OCI-LY7 (cell line): ENCODE measurements at regions not wholly inside any gene's neighbourhood (a gene's known extent, or its start where the extent isn't known, plus 50 kb on each side); places are given as distances from the start of the nearest gene placed in this dataset.

Experiments
- BruUV-seq: library from RNA; stranded (reverse); fragments of 400-500 nt; replicated peaks from 2 replicates; lab custom pipeline; 2021; lab: Mats Ljungman, UMichigan
- CTCF ChIA-PET: fragments of 300-600 bp; sonication (Branson Sonifier 250); formaldehyde crosslinking; loops from one replicate; lab custom pipeline; 2022; ENCODE audit warnings: antibody characterized with exemption; ENCODE audit not compliant: unreplicated experiment; lab: Charles Lee
- POLR2A ChIA-PET: fragments of 300-600 bp; sonication (Branson Sonifier 250); formaldehyde crosslinking; loops from one replicate; lab custom pipeline; 2022; ENCODE audit warnings: antibody characterized with exemption; lab: Charles Lee
- DNase-seq: peaks from one replicate; pipeline ENCODE4 v3.0.0-alpha.2; 2015; ENCODE audit warnings: low spot score
- H2AFZ ChIP-seq: fragments of 200-600 bp; sonication (generic), shearing (Covaris generic); 2 replicates; pipeline ENCODE4 v1.6.1; 2014; ENCODE audit warnings: mild to moderate bottlenecking, antibody characterized with exemption, low read length, moderate library complexity
- H3K27ac ChIP-seq: fragments of 200-600 bp; sonication (generic); 2 replicates; pipeline ENCODE4 v1.5.1; 2014; ENCODE audit warnings: mixed run types, low read depth, mild to moderate bottlenecking, moderate library complexity, low read length, inconsistent platforms; ENCODE audit not compliant: poor library complexity, severe bottlenecking
- H3K36me3 ChIP-seq: fragments of 200-600 bp; sonication (generic); 2 replicates; pipeline ENCODE4 v1.6.1; 2014; ENCODE audit warnings: mild to moderate bottlenecking, antibody characterized with exemption, low read length, moderate library complexity, mixed read lengths; ENCODE audit not compliant: insufficient read depth
- H3K4me1 ChIP-seq: fragments of 200-600 bp; sonication (generic); 2 replicates; pipeline ENCODE4 v1.5.1; 2014; ENCODE audit warnings: mild to moderate bottlenecking, low read length; ENCODE audit not compliant: insufficient read depth, poor library complexity, severe bottlenecking
- H3K4me2 ChIP-seq: fragments of 200-600 bp; sonication (generic); 2 replicates; pipeline ENCODE4 v1.6.1; 2014; ENCODE audit warnings: mild to moderate bottlenecking, low read length
- H3K4me3 ChIP-seq: fragments of 200-600 bp; sonication (generic); 2 replicates; pipeline ENCODE4 v1.5.1; 2014; ENCODE audit warnings: mild to moderate bottlenecking, low read depth, low read length; ENCODE audit not compliant: poor library complexity, severe bottlenecking
- H3K79me2 ChIP-seq: fragments of 200-600 bp; sonication (generic); 2 replicates; pipeline ENCODE4 v1.6.1; 2016; ENCODE audit warnings: low read depth, mild to moderate bottlenecking, low read length, moderate library complexity, mixed read lengths; ENCODE audit not compliant: insufficient read depth
- H3K9me2 ChIP-seq: fragments of 200-600 bp; sonication (generic); 2 replicates; pipeline ENCODE4 v1.6.1; 2016; ENCODE audit warnings: mild to moderate bottlenecking, low read length, mixed read lengths; ENCODE audit not compliant: insufficient read depth
- H3K9me3 ChIP-seq: fragments of 200-600 bp; sonication (generic); 2 replicates; pipeline ENCODE4 v1.6.1; 2014; ENCODE audit warnings: mild to moderate bottlenecking, mixed run types, low read length, mixed read lengths
- H4K20me1 ChIP-seq: fragments of 200-600 bp; sonication (generic); 2 replicates; pipeline ENCODE4 v1.6.1; 2014; ENCODE audit warnings: mild to moderate bottlenecking, antibody characterized with exemption, low read length, moderate library complexity, mixed read lengths; ENCODE audit not compliant: insufficient read depth
- EZH2phosphoT487 ChIP-seq: fragments of 200-600 bp; sonication (generic); IDR thresholded peaks from 2 replicates; pipeline ENCODE4 v1.6.1; 2018; ENCODE audit warnings: low read depth, borderline replicate concordance, mild to moderate bottlenecking, mixed run types, antibody characterized with exemption, low read length, moderate library complexity, mixed read lengths
- intact Hi-C: fragments of 100-400 bp; cut with micrococcal nuclease; formaldehyde crosslinking; loops from one replicate; pipeline ENCODE4 v1.10.0; 2022; ENCODE audit not compliant: unreplicated experiment
- TF ChIP-seq, protein P1 (sequence below): fragments of 200-600 bp; sonication (generic); conservative IDR thresholded peaks from 2 replicates; pipeline ENCODE4 v1.5.1; 2014; ENCODE audit warnings: mild to moderate bottlenecking, antibody characterized with exemption, low read length, moderate library complexity, mixed read lengths

DNA sequence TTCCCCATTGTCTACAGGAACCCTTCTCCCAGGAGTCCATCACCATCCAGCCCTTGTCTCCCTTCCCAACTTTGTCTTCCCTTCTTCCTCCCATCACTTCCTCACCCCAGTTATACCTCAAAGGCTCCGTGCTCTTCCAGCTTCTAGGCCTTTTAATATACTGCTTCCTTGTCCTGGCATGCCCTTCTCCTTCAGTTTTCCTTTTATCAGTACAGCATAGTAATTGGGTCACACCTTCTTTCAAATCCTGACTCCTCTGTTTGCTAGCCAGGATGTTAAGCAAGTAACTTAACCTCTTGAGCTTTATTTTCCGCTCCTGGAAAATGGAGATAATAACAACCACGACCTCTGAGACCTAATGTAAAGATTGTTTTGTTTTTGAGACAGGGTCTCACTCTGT, 54.9 kb upstream of the PNRC1 start:
- BruUV-seq = no TSS peak
- H2AFZ ChIP-seq = no peak overlapping the region
- no peaks in the 10 kb centered on the region for H3K79me2 ChIP-seq
- no peak overlapping the region for H3K4me2 ChIP-seq
- H3K4me3 ChIP-seq = no peak overlapping the region
- no peaks in the 10 kb centered on the region for H3K9me3 ChIP-seq
- intact Hi-C loops = no loop called here
- H3K4me1 ChIP-seq = no peaks in the 10 kb centered on the region
- no peaks in the 10 kb centered on the region for H3K36me3 ChIP-seq
- POLR2A ChIA-PET = interaction anchor here (0.6 to 1.0 kb wide), 2 partner anchors 14 to 54 kb away, joined by 4 to 6 read pairs; no protein-coding TSS in a partner anchor
- no peak overlapping the region for H3K27ac ChIP-seq
- CTCF ChIA-PET = no interaction called here
- H3K9me2 ChIP-seq = no peaks in the 10 kb centered on the region
- DNase-seq = no peak
- TF ChIP-seq, protein P1, sequence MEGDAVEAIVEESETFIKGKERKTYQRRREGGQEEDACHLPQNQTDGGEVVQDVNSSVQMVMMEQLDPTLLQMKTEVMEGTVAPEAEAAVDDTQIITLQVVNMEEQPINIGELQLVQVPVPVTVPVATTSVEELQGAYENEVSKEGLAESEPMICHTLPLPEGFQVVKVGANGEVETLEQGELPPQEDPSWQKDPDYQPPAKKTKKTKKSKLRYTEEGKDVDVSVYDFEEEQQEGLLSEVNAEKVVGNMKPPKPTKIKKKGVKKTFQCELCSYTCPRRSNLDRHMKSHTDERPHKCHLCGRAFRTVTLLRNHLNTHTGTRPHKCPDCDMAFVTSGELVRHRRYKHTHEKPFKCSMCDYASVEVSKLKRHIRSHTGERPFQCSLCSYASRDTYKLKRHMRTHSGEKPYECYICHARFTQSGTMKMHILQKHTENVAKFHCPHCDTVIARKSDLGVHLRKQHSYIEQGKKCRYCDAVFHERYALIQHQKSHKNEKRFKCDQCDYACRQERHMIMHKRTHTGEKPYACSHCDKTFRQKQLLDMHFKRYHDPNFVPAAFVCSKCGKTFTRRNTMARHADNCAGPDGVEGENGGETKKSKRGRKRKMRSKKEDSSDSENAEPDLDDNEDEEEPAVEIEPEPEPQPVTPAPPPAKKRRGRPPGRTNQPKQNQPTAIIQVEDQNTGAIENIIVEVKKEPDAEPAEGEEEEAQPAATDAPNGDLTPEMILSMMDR = no peak
- no peak for TF ChIP-seq EZH2phosphoT487
- no peaks in the 10 kb centered on the region for H4K20me1 ChIP-seq

GRCh38 chr6:89024456-89024855, 56.1 kb upstream of the PNRC1 start:
- POLR2A ChIA-PET = no interaction called here
- H3K4me3 ChIP-seq = no peak overlapping the region
- H3K4me1 ChIP-seq = no peaks in the 10 kb centered on the region
- H3K9me2 ChIP-seq = no peaks in the 10 kb centered on the region
- no peaks in the 10 kb centered on the region for H3K79me2 ChIP-seq
- H3K4me2 ChIP-seq = no peak overlapping the region
- CTCF ChIA-PET = no interaction called here
- no TSS peak for BruUV-seq
- no peak overlapping the region for H3K27ac ChIP-seq
- no peak overlapping the region for H2AFZ ChIP-seq
- H3K36me3 ChIP-seq = no peaks in the 10 kb centered on the region
- H4K20me1 ChIP-seq = no peaks in the 10 kb centered on the region
- no peaks in the 10 kb centered on the region for H3K9me3 ChIP-seq
- intact Hi-C loops = no loop called here
- TF ChIP-seq, protein P1 = no peak
- no peak for TF ChIP-seq EZH2phosphoT487
- no peak for DNase-seq

DNA sequence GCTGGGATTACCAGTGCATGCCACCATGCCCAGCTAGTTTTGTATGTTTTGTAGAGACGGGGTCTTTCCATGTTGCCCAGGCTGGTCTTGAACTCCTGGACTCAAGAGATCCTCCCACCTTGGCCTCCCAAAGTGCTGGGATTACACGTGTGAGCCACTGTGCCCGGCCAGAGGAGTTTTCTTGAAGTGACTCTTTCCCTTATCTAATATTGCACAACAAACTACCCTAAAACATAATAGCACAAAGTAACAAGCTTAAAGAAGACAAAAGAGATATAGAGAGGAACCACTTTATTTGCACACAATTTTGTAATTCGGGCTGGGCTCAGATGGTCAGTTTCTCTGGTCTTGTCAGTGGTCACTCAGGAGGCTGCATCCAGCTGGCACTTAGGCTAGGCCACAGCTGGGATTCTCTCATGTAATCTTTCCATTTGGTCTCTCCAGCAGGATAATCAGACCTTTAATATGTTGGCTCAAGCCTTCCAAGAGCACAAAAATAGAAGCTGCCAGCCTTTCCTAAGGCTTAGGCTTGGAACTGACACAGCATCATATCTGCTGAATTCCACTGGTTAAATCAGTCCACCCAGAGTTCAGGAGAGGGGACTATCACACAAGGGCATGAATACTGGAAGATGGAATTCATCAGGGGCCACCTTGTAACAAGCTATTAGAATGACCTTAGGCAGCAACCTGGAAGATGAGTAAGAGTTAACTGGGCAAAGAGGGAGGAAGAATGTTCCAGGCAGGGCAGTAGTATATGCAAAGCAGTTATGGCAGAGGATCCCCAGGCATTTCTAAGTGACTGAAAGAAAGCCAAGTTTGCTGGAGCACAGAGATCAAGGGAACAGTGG, 56.7 kb upstream of the PNRC1 start:
- H3K27ac ChIP-seq = no peak overlapping the region
- ChIA-PET CTCF (no interaction called here), POLR2A (interaction anchor here (0.6 to 0.7 kb wide), 2 partner anchors 22 to 888 kb away, joined by 4 read pairs; no protein-coding TSS in a partner anchor)
- no peaks in the 10 kb centered on the region for H3K9me3 ChIP-seq
- no peak overlapping the region for H3K4me3 ChIP-seq
- intact Hi-C loops = no loop called here
- no peaks in the 10 kb centered on the region for H3K9me2 ChIP-seq
- BruUV-seq = no TSS peak
- no peak overlapping the region for H3K4me2 ChIP-seq
- no peak for DNase-seq
- no peaks in the 10 kb centered on the region for H4K20me1 ChIP-seq
- H3K36me3 ChIP-seq = no peaks in the 10 kb centered on the region
- H3K4me1 ChIP-seq = no peaks in the 10 kb centered on the region
- H2AFZ ChIP-seq = no peak overlapping the region
- TF ChIP-seq EZH2phosphoT487 = no peak
- TF ChIP-seq, protein P1 = no peak
- H3K79me2 ChIP-seq = no peaks in the 10 kb centered on the region
